ENCODE measurements at regions not wholly inside any gene's neighbourhood (a gene's known extent, or its start where the extent isn't known, plus 50 kb on each side); places are given as distances from the start of the nearest gene placed in this dataset.

- H3K4me1 ChIP-seq = no peaks in the 10 kb centered on the region
- intact Hi-C loops (cut with DNase I; ENCODE audit: low total_unique reads) = no loop called here
- no peak overlapping the region for H3K27ac ChIP-seq
- no peak for DNase-seq (ENCODE audit: low spot score in 2 of 2)
- TF ChIP-seq CTCF (IDR thresholded peaks at IDR 0.05) (no peak), POLR2A (IDR thresholded peaks at IDR 0.05) (no peak)
- no peaks in the 10 kb centered on the region for H3K36me3 ChIP-seq
- peaks cover 0 to 6% of the 10 kb centered on the region in 2 donors for H3K9me3 ChIP-seq
- no peaks in the 10 kb centered on the region for H3K27me3 ChIP-seq
- no peak overlapping the region for H3K4me3 ChIP-seq
These were observed 129.0 kb upstream of the ACVR2A start for GRCh38 chr2:147715807-147716206.

GRCh38 chr2:147714582-147714981 lies 130.2 kb upstream of the ACVR2A start:
- DNase-seq (ENCODE audit: low spot score in 2 of 2) = no peak
- Histone ChIP-seq H3K27ac (no peak overlapping the region), H3K4me1 (no peaks in the 10 kb centered on the region), H3K36me3 (no peaks in the 10 kb centered on the region), H3K9me3 (peaks cover 0 to 6% of the 10 kb centered on the region in 2 donors), H3K4me3 (no peak overlapping the region), H3K27me3 (no peaks in the 10 kb centered on the region)
- intact Hi-C loops (cut with DNase I; ENCODE audit: low total_unique reads) = no loop called here
- TF ChIP-seq POLR2A (IDR thresholded peaks at IDR 0.05) = no peak
- no peak for TF ChIP-seq CTCF (IDR thresholded peaks at IDR 0.05)
- no peak for TF ChIP-seq POLR2AphosphoS5 (IDR thresholded peaks at IDR 0.05)

GRCh38 chr2:147713349-147713748 lies 131.5 kb upstream of the ACVR2A start:
- Histone ChIP-seq H3K9me3 (peaks cover 0 to 6% of the 10 kb centered on the region in 2 donors), H3K36me3 (no peaks in the 10 kb centered on the region), H3K4me3 (no peak overlapping the region), H3K4me1 (no peaks in the 10 kb centered on the region), H3K27ac (no peak overlapping the region), H3K27me3 (no peaks in the 10 kb centered on the region)
- no peak for TF ChIP-seq POLR2AphosphoS5 (IDR thresholded peaks at IDR 0.05)
- TF ChIP-seq POLR2A (IDR thresholded peaks at IDR 0.05) = no peak
- TF ChIP-seq CTCF (IDR thresholded peaks at IDR 0.05) = no peak
- DNase-seq (ENCODE audit: low spot score in 2 of 2) = no peak
- intact Hi-C loops (cut with DNase I; ENCODE audit: low total_unique reads) = no loop called here

- Histone ChIP-seq H3K27me3 (no peaks in the 10 kb centered on the region), H3K4me3 (no peak overlapping the region), H3K36me3 (no peaks in the 10 kb centered on the region), H3K27ac (no peak overlapping the region), H3K4me1 (no peaks in the 10 kb centered on the region), H3K9me3 (peaks cover 0 to 6% of the 10 kb centered on the region in 2 donors)
- DNase-seq (ENCODE audit: low spot score in 2 of 2) = no peak
- TF ChIP-seq CTCF (IDR thresholded peaks at IDR 0.05) (no peak), POLR2A (IDR thresholded peaks at IDR 0.05) (no peak), POLR2AphosphoS5 (IDR thresholded peaks at IDR 0.05) (no peak)
- intact Hi-C loops (cut with DNase I; ENCODE audit: low total_unique reads) = no loop called here
These were observed 132.8 kb upstream of the ACVR2A start for GRCh38 chr2:147712051-147712450.

- DNase-seq (ENCODE audit: low spot score in 2 of 2) = no peak
- H3K9me3 ChIP-seq = peaks cover 0 to 6% of the 10 kb centered on the region in 2 donors
- no peak for TF ChIP-seq POLR2AphosphoS5 (IDR thresholded peaks at IDR 0.05)
- TF ChIP-seq CTCF (IDR thresholded peaks at IDR 0.05) = no peak
- no peak for TF ChIP-seq POLR2A (IDR thresholded peaks at IDR 0.05)
- intact Hi-C loops (cut with DNase I; ENCODE audit: low total_unique reads) = no loop called here
- no peaks in the 10 kb centered on the region for H3K36me3 ChIP-seq
- no peak overlapping the region for H3K27ac ChIP-seq
- no peaks in the 10 kb centered on the region for H3K4me1 ChIP-seq
- H3K4me3 ChIP-seq = no peak overlapping the region
- no peaks in the 10 kb centered on the region for H3K27me3 ChIP-seq
These were observed 133.8 kb upstream of the ACVR2A start for GRCh38 chr2:147711031-147711430.
